Retinal pigment epithelial cell (primary cell): ENCODE measurements at regions not wholly inside any gene's neighbourhood (a gene's known extent, or its start where the extent isn't known, plus 50 kb on each side); places are given as distances from the start of the nearest gene placed in this dataset.

Experiments
- DNase-seq: peaks from one replicate; pipeline ENCODE4 v3.0.0-alpha.2; 2010; ENCODE audit warnings: low read depth
- H3K4me3 ChIP-seq: 2 replicates; pipeline ENCODE4 v1.5.1; 2011; ENCODE audit warnings: mild to moderate bottlenecking, low read length, control low read depth, moderate library complexity
- CTCF ChIP-seq: conservative IDR thresholded peaks from 2 replicates; pipeline ENCODE4 v1.5.1; 2011; ENCODE audit warnings: low read depth, low read length, control low read depth, inconsistent platforms

- TF ChIP-seq CTCF = no peak
- H3K4me3 ChIP-seq = no peak overlapping the region
- no peak for DNase-seq
These were observed 1216.0 kb upstream of the PCDH20 start for GRCh38 chr13:62631619-62632018.

GRCh38 chr13:62631124-62631523, 1215.5 kb upstream of the PCDH20 start:
- DNase-seq = no peak
- no peak overlapping the region for H3K4me3 ChIP-seq
- no peak for TF ChIP-seq CTCF

- DNase-seq = peak; percentile 21
These were observed 1214.0 kb upstream of the PCDH20 start for GRCh38 chr13:62629618-62630017.

GRCh38 chr13:62627226-62627625, 1211.6 kb upstream of the PCDH20 start:
- no peak overlapping the region for H3K4me3 ChIP-seq
- DNase-seq = no peak
- no peak for TF ChIP-seq CTCF

More at GRCh38 chr13:62629618-62630017, 1214.0 kb upstream of the PCDH20 start:
- TF ChIP-seq CTCF = no peak
- no peak overlapping the region for H3K4me3 ChIP-seq

GRCh38 chr13:62626771-62627170, 1211.1 kb upstream of the PCDH20 start:
- no peak overlapping the region for H3K4me3 ChIP-seq
- TF ChIP-seq CTCF = peak; percentile 34
- no peak for DNase-seq

- no peak for DNase-seq
- no peak overlapping the region for H3K4me3 ChIP-seq
- TF ChIP-seq CTCF = no peak
These were observed 1209.7 kb upstream of the PCDH20 start for GRCh38 chr13:62625214-62625881.

GRCh38 chr13:62613819-62614218, 1198.2 kb upstream of the PCDH20 start:
- DNase-seq = no peak
- TF ChIP-seq CTCF = no peak
- H3K4me3 ChIP-seq = no peak overlapping the region
